ENCODE measurements at regions not wholly inside any gene's neighbourhood (a gene's known extent, or its start where the extent isn't known, plus 50 kb on each side); places are given as distances from the start of the nearest gene placed in this dataset.

GRCh38 chr6:87990871-87991270, 56.8 kb upstream of the SPACA1 start:
- TF ChIP-seq CTCF (IDR thresholded peaks at IDR 0.05) (no peak), POLR2A (IDR thresholded peaks at IDR 0.05) (no peak), POLR2AphosphoS5 (IDR thresholded peaks at IDR 0.05; ENCODE audit: insufficient read depth in 1 of 2, low read depth in 1 of 2) (no peak)
